HG02571 (cell line): ENCODE measurements at regions not wholly inside any gene's neighbourhood (a gene's known extent, or its start where the extent isn't known, plus 50 kb on each side); places are given as distances from the start of the nearest gene placed in this dataset.
"Not testable (repeated sequence)": the region's sequence is repeated elsewhere in the genome, so short reads cannot be mapped to it uniquely, and the experiment has no call there.

ENCODE experiments used
- ATAC-seq: cut with Tn5 transposase; IDR thresholded peaks from one replicate; pipeline ENCODE4 v1.9.1; 2021; ENCODE audit warnings: mild to moderate bottlenecking, moderate library complexity; ENCODE audit not compliant: unreplicated experiment

GRCh38 chr2:18957909-18958308 is 368.5 kb upstream of the NT5C1B start:
- no peak for ATAC-seq

- ATAC-seq, result no peak
Observed at GRCh38 chr2:18950361-18950851, 361.0 kb upstream of the NT5C1B start.

GRCh38 chr2:18949871-18950270 is 360.5 kb upstream of the NT5C1B start:
- ATAC-seq, result no peak

GRCh38 chr2:18940184-18940583 is 350.8 kb upstream of the NT5C1B start:
- ATAC-seq, result no peak

GRCh38 chr2:18939740-18940139 is 350.4 kb upstream of the NT5C1B start:
- not testable (repeated sequence) for ATAC-seq

- ATAC-seq, result no peak
Observed at GRCh38 chr2:18934886-18935285, 345.5 kb upstream of the NT5C1B start.

- no peak for ATAC-seq
Observed at GRCh38 chr2:18932853-18933252, 343.5 kb upstream of the NT5C1B start.

GRCh38 chr2:18930971-18931370 is 341.6 kb upstream of the NT5C1B start:
- ATAC-seq, result no peak

- ATAC-seq, result no peak
Observed at GRCh38 chr2:18927525-18928232, 338.3 kb upstream of the NT5C1B start.

- no peak for ATAC-seq
Observed at GRCh38 chr2:18926631-18927524, 337.5 kb upstream of the NT5C1B start.

GRCh38 chr2:18925296-18925695 is 335.9 kb upstream of the NT5C1B start:
- no peak for ATAC-seq

GRCh38 chr2:18924886-18925285 is 335.5 kb upstream of the NT5C1B start:
- no peak for ATAC-seq

GRCh38 chr2:18924386-18924785 is 335.0 kb upstream of the NT5C1B start:
- ATAC-seq, result no peak

- ATAC-seq, result no peak
Observed at GRCh38 chr2:18922276-18922675, 332.9 kb upstream of the NT5C1B start.

GRCh38 chr2:18918280-18918679 is 328.9 kb upstream of the NT5C1B start:
- no peak for ATAC-seq

GRCh38 chr2:18915227-18915626 is 325.9 kb upstream of the NT5C1B start:
- no peak for ATAC-seq

GRCh38 chr2:18913512-18913911 is 324.1 kb upstream of the NT5C1B start:
- no peak for ATAC-seq

GRCh38 chr2:18912225-18912888 is 323.0 kb upstream of the NT5C1B start:
- no peak for ATAC-seq

- no peak for ATAC-seq
Observed at GRCh38 chr2:18911416-18911815, 322.0 kb upstream of the NT5C1B start.

- ATAC-seq, result no peak
Observed at GRCh38 chr2:18910843-18911242, 321.5 kb upstream of the NT5C1B start.

GRCh38 chr2:18907937-18908336 is 318.6 kb upstream of the NT5C1B start:
- no peak for ATAC-seq
